HEK293 (cell line): ENCODE measurements at regions not wholly inside any gene's neighbourhood (a gene's known extent, or its start where the extent isn't known, plus 50 kb on each side); places are given as distances from the start of the nearest gene placed in this dataset.

Source experiments
- CTCF ChIA-PET: fragments of 350-600 bp; formaldehyde crosslinking; extraction: SDS; loops from one replicate; lab custom pipeline; 2021; ENCODE audit warnings: antibody characterized with exemption; lab: Yijun Ruan, JAX
- POLR2A ChIA-PET: fragments of 300-600 bp; formaldehyde crosslinking; extraction: SDS; loops from one replicate; lab custom pipeline; 2020; ENCODE audit warnings: antibody characterized with exemption, inconsistent platforms; lab: Yijun Ruan, JAX
- H3K27ac ChIP-seq: fragments of 200-500 bp; sonication (Bioruptor generic); 2 replicates; pipeline ENCODE4 v1.5.1; 2014; ENCODE audit warnings: low read depth, low read length, control low read depth, inconsistent platforms; ENCODE audit errors: extremely low read depth
- H3K36me3 ChIP-seq, 2 experiments: fragments of 200-500 bp in 1 of 2; sonication (Bioruptor generic) in 1 of 2; 1 replicate in 1 of 2; 2 replicates in 1 of 2; pipeline ENCODE4 v1.5.1; 2014 to 2017; ENCODE audit warnings: inconsistent platforms in 2 of 2, low read length in 2 of 2; ENCODE audit not compliant: control insufficient read depth in 2 of 2, insufficient read depth in 1 of 2
- H3K4me1 ChIP-seq: fragments of 200-500 bp; sonication (Bioruptor generic); 2 replicates; pipeline ENCODE4 v1.5.1; 2014; ENCODE audit warnings: mild to moderate bottlenecking, low read length, inconsistent platforms; ENCODE audit not compliant: control insufficient read depth, insufficient read depth
- H3K4me3 ChIP-seq: 2 replicates; pipeline ENCODE4 v1.5.1; 2011; ENCODE audit warnings: low read depth, mild to moderate bottlenecking, control low read depth, low read length, moderate library complexity
- H3K9me3 ChIP-seq: fragments of 200-500 bp; sonication (Bioruptor generic); 2 replicates; pipeline ENCODE4 v1.5.1; 2014; ENCODE audit warnings: low read depth, low read length, inconsistent platforms; ENCODE audit not compliant: control insufficient read depth, insufficient read depth
- FEZF1 ChIP-seq: fragments of 450-650 bp; formaldehyde crosslinking; IDR thresholded peaks from 2 replicates; pipeline ENCODE4 v1.5.1; 2016; ENCODE audit warnings: missing biosample characterization, missing genetic modification characterization
- KLF8 ChIP-seq: fragments of 450-650 bp; formaldehyde crosslinking; IDR thresholded peaks from 2 replicates; pipeline ENCODE4 v1.5.1; 2016; ENCODE audit warnings: missing biosample characterization, missing genetic modification characterization
- KLF9 ChIP-seq: fragments of 450-650 bp; formaldehyde crosslinking; IDR thresholded peaks from 2 replicates; pipeline ENCODE4 v1.5.1; 2016; ENCODE audit warnings: missing biosample characterization, missing genetic modification characterization, low read depth
- RBAK ChIP-seq: fragments of 450-650 bp; formaldehyde crosslinking; IDR thresholded peaks from 2 replicates; pipeline ENCODE4 v1.5.1; 2016; ENCODE audit warnings: missing biosample characterization, missing genetic modification characterization
- ZBTB20 ChIP-seq: fragments of 450-650 bp; formaldehyde crosslinking; IDR thresholded peaks from 2 replicates; pipeline ENCODE4 v1.5.1; 2016; ENCODE audit warnings: missing biosample characterization, missing genetic modification characterization
- ZNF155 ChIP-seq: fragments of 450-650 bp; formaldehyde crosslinking; IDR thresholded peaks from 2 replicates; pipeline ENCODE4 v1.5.1; 2016; ENCODE audit warnings: missing biosample characterization, missing genetic modification characterization
- ZNF169 ChIP-seq: fragments of 450-650 bp; formaldehyde crosslinking; IDR thresholded peaks from 2 replicates; pipeline ENCODE4 v1.5.1; 2016; ENCODE audit warnings: missing biosample characterization, missing genetic modification characterization
- ZNF211 ChIP-seq: fragments of 450-650 bp; formaldehyde crosslinking; IDR thresholded peaks from 2 replicates; pipeline ENCODE4 v1.5.1; 2016; ENCODE audit warnings: low read depth, missing biosample characterization, missing genetic modification characterization
- ZNF501 ChIP-seq: fragments of 450-650 bp; formaldehyde crosslinking; IDR thresholded peaks from 2 replicates; pipeline ENCODE4 v1.5.1; 2016; ENCODE audit warnings: missing biosample characterization, missing genetic modification characterization
- ZNF560 ChIP-seq: fragments of 450-650 bp; formaldehyde crosslinking; IDR thresholded peaks from 2 replicates; pipeline ENCODE4 v1.5.1; 2017; ENCODE audit warnings: missing biosample characterization, missing genetic modification characterization, borderline replicate concordance
- ZNF654 ChIP-seq: fragments of 450-650 bp; formaldehyde crosslinking; IDR thresholded peaks from 2 replicates; pipeline ENCODE4 v1.5.1; 2016; ENCODE audit warnings: low read depth, missing biosample characterization, missing genetic modification characterization
- ZNF658 ChIP-seq: fragments of 450-650 bp; formaldehyde crosslinking; IDR thresholded peaks from 2 replicates; pipeline ENCODE4; 2016; ENCODE audit warnings: missing biosample characterization, missing genetic modification characterization
- ZNF830 ChIP-seq: fragments of 450-650 bp; IDR thresholded peaks from 2 replicates; pipeline ENCODE4 v1.5.0; 2018; ENCODE audit warnings: missing biosample characterization, missing genetic modification characterization, low read depth, mild to moderate bottlenecking, moderate library complexity
- TF ChIP-seq, protein P1 (sequence below): fragments of 450-650 bp; formaldehyde crosslinking; IDR thresholded peaks from 2 replicates; pipeline ENCODE4 v1.5.1; 2016; ENCODE audit warnings: missing biosample characterization, missing genetic modification characterization
- TF ChIP-seq, protein P2 (sequence below): fragments of 450-650 bp; IDR thresholded peaks from 2 replicates; pipeline ENCODE4 v1.5.1; 2018; ENCODE audit warnings: missing biosample characterization, missing genetic modification characterization
- TF ChIP-seq, protein P3 (sequence below): fragments of 450-650 bp; formaldehyde crosslinking; IDR thresholded peaks from 2 replicates; pipeline ENCODE4 v1.5.1; 2016; ENCODE audit warnings: missing biosample characterization, missing genetic modification characterization

DNA sequence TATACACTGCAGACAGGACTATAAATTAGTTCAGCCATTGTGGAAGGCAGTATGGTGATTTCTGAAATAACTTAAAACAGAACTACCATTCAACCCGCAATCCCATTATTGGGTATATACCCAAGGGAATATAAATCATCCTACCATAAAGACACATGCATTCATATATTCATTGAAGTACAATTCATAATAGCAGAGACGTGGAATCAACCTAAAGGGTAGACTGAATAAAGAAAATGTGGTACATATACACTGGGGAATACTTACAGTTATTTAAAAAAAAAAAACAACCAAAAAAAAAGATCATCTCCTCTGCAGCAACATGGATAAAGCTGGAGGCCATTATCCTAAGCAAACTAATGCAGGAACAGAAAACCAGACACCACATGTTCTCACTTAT is 473.9 kb downstream of the TRHDE start:
- H3K9me3 ChIP-seq = no peaks in the 10 kb centered on the region

DNA sequence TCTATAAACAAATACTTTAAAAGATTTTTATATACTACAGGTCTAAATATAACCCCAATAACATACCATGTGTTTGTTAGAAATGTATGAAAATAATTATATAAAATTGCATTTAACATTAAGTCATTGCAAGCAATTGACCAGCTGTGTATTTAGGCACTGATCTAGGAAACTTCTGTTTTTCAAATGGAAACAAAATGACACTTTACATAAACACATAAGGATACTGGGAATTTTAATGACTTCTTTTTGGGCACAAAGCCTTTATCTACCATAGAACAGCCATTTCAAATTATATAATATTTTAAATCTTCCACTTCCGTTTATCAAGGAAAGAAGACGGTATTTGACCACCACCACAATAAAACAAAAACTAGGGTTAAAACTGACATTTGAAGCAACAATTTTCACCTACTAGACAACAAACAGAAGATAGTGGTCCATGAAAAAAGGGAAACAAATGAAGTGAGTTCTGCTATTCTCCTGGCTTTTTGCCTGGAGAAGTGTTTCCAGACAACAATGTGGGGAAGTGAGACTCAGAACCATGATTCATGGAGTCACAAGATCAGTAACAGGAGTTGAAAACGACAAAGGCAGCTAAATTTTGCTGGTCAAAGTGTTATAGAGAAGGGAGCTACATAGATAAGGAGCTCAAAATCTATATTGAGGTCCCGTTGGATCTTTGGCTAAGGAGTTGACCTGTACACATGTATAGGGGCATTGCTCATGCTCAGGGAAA is 475.1 kb downstream of the TRHDE start:
- H3K4me1 ChIP-seq = no peaks in the 10 kb centered on the region
- no peak overlapping the region for H3K4me3 ChIP-seq
- no peaks in the 10 kb centered on the region for H3K36me3 ChIP-seq
- H3K27ac ChIP-seq = no peak overlapping the region
- H3K9me3 ChIP-seq = no peaks in the 10 kb centered on the region
- ChIA-PET CTCF (interaction anchor here (0.6 kb wide), 1 partner anchor 327 kb away, joined by 3 read pairs; no protein-coding TSS in a partner anchor), POLR2A (no interaction called here)
- TF ChIP-seq, protein P1, sequence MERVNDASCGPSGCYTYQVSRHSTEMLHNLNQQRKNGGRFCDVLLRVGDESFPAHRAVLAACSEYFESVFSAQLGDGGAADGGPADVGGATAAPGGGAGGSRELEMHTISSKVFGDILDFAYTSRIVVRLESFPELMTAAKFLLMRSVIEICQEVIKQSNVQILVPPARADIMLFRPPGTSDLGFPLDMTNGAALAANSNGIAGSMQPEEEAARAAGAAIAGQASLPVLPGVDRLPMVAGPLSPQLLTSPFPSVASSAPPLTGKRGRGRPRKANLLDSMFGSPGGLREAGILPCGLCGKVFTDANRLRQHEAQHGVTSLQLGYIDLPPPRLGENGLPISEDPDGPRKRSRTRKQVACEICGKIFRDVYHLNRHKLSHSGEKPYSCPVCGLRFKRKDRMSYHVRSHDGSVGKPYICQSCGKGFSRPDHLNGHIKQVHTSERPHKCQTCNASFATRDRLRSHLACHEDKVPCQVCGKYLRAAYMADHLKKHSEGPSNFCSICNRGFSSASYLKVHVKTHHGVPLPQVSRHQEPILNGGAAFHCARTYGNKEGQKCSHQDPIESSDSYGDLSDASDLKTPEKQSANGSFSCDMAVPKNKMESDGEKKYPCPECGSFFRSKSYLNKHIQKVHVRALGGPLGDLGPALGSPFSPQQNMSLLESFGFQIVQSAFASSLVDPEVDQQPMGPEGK (tag by site-specific recombination) = no peak
- TF ChIP-seq RBAK (tag by site-specific recombination) (no peak), ZNF830 (tag by site-specific recombination) (no peak), KLF8 (tag by site-specific recombination) (no peak)
- TF ChIP-seq, protein P2, sequence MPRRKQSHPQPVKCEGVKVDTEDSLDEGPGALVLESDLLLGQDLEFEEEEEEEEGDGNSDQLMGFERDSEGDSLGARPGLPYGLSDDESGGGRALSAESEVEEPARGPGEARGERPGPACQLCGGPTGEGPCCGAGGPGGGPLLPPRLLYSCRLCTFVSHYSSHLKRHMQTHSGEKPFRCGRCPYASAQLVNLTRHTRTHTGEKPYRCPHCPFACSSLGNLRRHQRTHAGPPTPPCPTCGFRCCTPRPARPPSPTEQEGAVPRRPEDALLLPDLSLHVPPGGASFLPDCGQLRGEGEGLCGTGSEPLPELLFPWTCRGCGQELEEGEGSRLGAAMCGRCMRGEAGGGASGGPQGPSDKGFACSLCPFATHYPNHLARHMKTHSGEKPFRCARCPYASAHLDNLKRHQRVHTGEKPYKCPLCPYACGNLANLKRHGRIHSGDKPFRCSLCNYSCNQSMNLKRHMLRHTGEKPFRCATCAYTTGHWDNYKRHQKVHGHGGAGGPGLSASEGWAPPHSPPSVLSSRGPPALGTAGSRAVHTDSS = no peak
- TF ChIP-seq, protein P3, sequence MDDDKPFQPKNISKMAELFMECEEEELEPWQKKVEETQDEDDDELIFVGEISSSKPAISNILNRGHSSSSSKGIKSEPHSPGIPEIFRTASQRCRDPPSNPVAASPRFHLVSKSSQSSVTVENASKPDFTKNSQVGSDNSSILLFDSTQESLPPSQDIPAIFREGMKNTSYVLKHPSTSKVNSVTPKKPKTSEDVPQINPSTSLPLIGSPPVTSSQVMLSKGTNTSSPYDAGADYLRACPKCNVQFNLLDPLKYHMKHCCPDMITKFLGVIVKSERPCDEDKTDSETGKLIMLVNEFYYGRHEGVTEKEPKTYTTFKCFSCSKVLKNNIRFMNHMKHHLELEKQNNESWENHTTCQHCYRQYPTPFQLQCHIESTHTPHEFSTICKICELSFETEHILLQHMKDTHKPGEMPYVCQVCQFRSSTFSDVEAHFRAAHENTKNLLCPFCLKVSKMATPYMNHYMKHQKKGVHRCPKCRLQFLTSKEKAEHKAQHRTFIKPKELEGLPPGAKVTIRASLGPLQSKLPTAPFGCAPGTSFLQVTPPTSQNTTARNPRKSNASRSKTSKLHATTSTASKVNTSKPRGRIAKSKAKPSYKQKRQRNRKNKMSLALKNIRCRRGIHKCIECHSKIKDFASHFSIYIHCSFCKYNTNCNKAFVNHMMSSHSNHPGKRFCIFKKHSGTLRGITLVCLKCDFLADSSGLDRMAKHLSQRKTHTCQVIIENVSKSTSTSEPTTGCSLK (tag by site-specific recombination) = no peak

More for the DNA sequence above, 473.9 kb downstream of the TRHDE start:
- POLR2A ChIA-PET = no interaction called here
- Histone ChIP-seq H3K36me3 (no peaks in the 10 kb centered on the region), H3K27ac (no peak overlapping the region), H3K4me1 (no peaks in the 10 kb centered on the region), H3K4me3 (no peak overlapping the region)
- CTCF ChIA-PET = no interaction called here
- no peak for TF ChIP-seq ZNF169 (tag by site-specific recombination)

- H3K4me1 ChIP-seq = no peaks in the 10 kb centered on the region
- no peak overlapping the region for H3K4me3 ChIP-seq
- ChIA-PET POLR2A (no interaction called here), CTCF (no interaction called here)
- H3K36me3 ChIP-seq = no peaks in the 10 kb centered on the region
- no peak for TF ChIP-seq FEZF1
- no peak for TF ChIP-seq ZNF211
- TF ChIP-seq ZNF658 (tag by site-specific recombination) = no peak
- TF ChIP-seq KLF9 = no peak
- TF ChIP-seq ZBTB20 (tag by site-specific recombination) = no peak
- TF ChIP-seq ZNF501 (tag by site-specific recombination) = no peak
- TF ChIP-seq ZNF155 (tag by site-specific recombination) = no peak
- no peak for TF ChIP-seq ZNF560 (tag by site-specific recombination)
- no peak for TF ChIP-seq ZNF654 (tag by site-specific recombination)
- no peak overlapping the region for H3K27ac ChIP-seq
- H3K9me3 ChIP-seq = no peaks in the 10 kb centered on the region
Observed at GRCh38 chr12:72748971-72749370, 476.8 kb downstream of the TRHDE start.
